Esophagus muscularis mucosa (tissue), 4 donors: ENCODE measurements at regions not wholly inside any gene's neighbourhood (a gene's known extent, or its start where the extent isn't known, plus 50 kb on each side); places are given as distances from the start of the nearest gene placed in this dataset.

Experiments
- DNase-seq: peaks from one replicate; pipeline ENCODE4 v3.0.0-alpha.2; 2017; ENCODE audit errors: extremely low spot score
- H3K27ac ChIP-seq, 4 donors: fragments of 200-600 bp; sonication (generic); replicated peaks in 1 of 4; 1 replicate in 3 of 4; 2 replicates in 1 of 4; pipeline ENCODE4 v1.5.1; 2016 to 2019; ENCODE audit warnings: mild to moderate bottlenecking in 1 of 4
- H3K27me3 ChIP-seq, 4 donors: fragments of 200-600 bp; sonication (generic); one replicate each; pipeline versions ENCODE4 v1.5.1 to v1.6.0; 2016 to 2019
- H3K36me3 ChIP-seq, 4 donors: fragments of 200-600 bp; sonication (generic); one replicate each; pipeline ENCODE4 v1.5.1; 2016 to 2019
- H3K4me1 ChIP-seq, 4 donors: fragments of 200-600 bp; sonication (generic); one replicate each; pipeline ENCODE4 v1.5.1; 2016 to 2019
- H3K4me3 ChIP-seq, 4 donors: fragments of 200-600 bp; sonication (generic); 1 replicate in 2 of 4; 2 replicates in 2 of 4; pipeline ENCODE4 v1.5.1; 2016 to 2019; ENCODE audit warnings: mild to moderate bottlenecking in 4 of 4, moderate library complexity in 1 of 4
- H3K9me3 ChIP-seq, 4 donors: fragments of 200-600 bp; sonication (generic); 1 replicate in 3 of 4; 2 replicates in 1 of 4; pipeline ENCODE4 v1.5.1; 2016 to 2019
- CTCF ChIP-seq, 3 experiments: fragments of 200-600 bp in 2 of 3; fragments of 450-650 bp in 1 of 3; sonication (generic) in 2 of 3; IDR thresholded peaks; one replicate each; pipeline ENCODE4 v1.5.1; 2017 to 2019; ENCODE audit warnings: antibody characterized with exemption in 3 of 3, mild to moderate bottlenecking in 2 of 3, moderate library complexity in 1 of 3
- EP300 ChIP-seq: sonication (generic); formaldehyde crosslinking; IDR thresholded peaks from one replicate; pipeline ENCODE4 v1.6.1; 2017; ENCODE audit warnings: antibody characterized with exemption
- POLR2A ChIP-seq: fragments of 450-650 bp; IDR thresholded peaks from one replicate; pipeline ENCODE4 v1.6.1; 2017; ENCODE audit warnings: antibody characterized with exemption, moderate library complexity, mild to moderate bottlenecking, low read depth
- POLR2AphosphoS5 ChIP-seq, 2 donors: sonication (generic); formaldehyde crosslinking; IDR thresholded peaks; one replicate each; pipeline ENCODE4 v1.6.1; 2017; ENCODE audit warnings: antibody characterized with exemption in 2 of 2
- WGBS: methylation state at CpG from one replicate; pipeline ENCODE4 v1.1.5; 2018; 5-methylcytosine and 5-hydroxymethylcytosine counted together
- intact Hi-C: fragments of 100-400 bp; cut with DNase I; formaldehyde crosslinking; loops from one replicate; pipeline ENCODE4 v1.15.1; 2023

- TF ChIP-seq POLR2A (no peak), POLR2AphosphoS5 (IDR thresholded peaks at IDR 0.05) (no peak), CTCF (IDR thresholded peaks at IDR 0.05) (no peak), EP300 (no peak)
- WGBS, result 86% methylated on average over 2 of the region's 2 CpGs
- H3K4me1 ChIP-seq, result no peaks in the 10 kb centered on the region
- no peaks in the 10 kb centered on the region for H3K9me3 ChIP-seq
- H3K36me3 ChIP-seq, result no peaks in the 10 kb centered on the region
- no peak for DNase-seq
- H3K4me3 ChIP-seq, result no peak overlapping the region
- H3K27ac ChIP-seq, result no peak overlapping the region
- no peaks in the 10 kb centered on the region for H3K27me3 ChIP-seq
- intact Hi-C loops, result no loop called here
Observed at GRCh38 chr13:72424059-72424458, 303.4 kb downstream of the MZT1 start.

- WGBS, result 83% methylated on average over 3 of the region's 3 CpGs
- Histone ChIP-seq H3K27ac (no peak overlapping the region), H3K36me3 (no peaks in the 10 kb centered on the region), H3K4me1 (no peaks in the 10 kb centered on the region), H3K4me3 (no peak overlapping the region), H3K27me3 (no peaks in the 10 kb centered on the region), H3K9me3 (no peaks in the 10 kb centered on the region)
- intact Hi-C loops, result no loop called here
- no peak for DNase-seq
- TF ChIP-seq POLR2AphosphoS5 (IDR thresholded peaks at IDR 0.05) (no peak), POLR2A (no peak), EP300 (no peak), CTCF (IDR thresholded peaks at IDR 0.05) (no peak)
Observed at GRCh38 chr13:72415817-72416216, 311.6 kb downstream of the MZT1 start.

GRCh38 chr13:72412481-72412880 is 314.9 kb downstream of the MZT1 start:
- no peak overlapping the region for H3K4me3 ChIP-seq
- 88% methylated on average over 2 of the region's 2 CpGs for WGBS

GRCh38 chr13:72405441-72405840 is 322.0 kb downstream of the MZT1 start:
- H3K9me3 ChIP-seq, result no peaks in the 10 kb centered on the region

More at GRCh38 chr13:72412481-72412880, 314.9 kb downstream of the MZT1 start:
- Histone ChIP-seq H3K4me1 (no peaks in the 10 kb centered on the region), H3K27me3 (no peaks in the 10 kb centered on the region), H3K27ac (no peak overlapping the region), H3K9me3 (no peaks in the 10 kb centered on the region), H3K36me3 (no peaks in the 10 kb centered on the region)
- no peak for DNase-seq
- TF ChIP-seq POLR2AphosphoS5 (IDR thresholded peaks at IDR 0.05), result no peak
- TF ChIP-seq CTCF (IDR thresholded peaks at IDR 0.05), result no peak
- TF ChIP-seq POLR2A, result no peak
- no peak for TF ChIP-seq EP300
- intact Hi-C loops, result no loop called here

More at GRCh38 chr13:72405441-72405840, 322.0 kb downstream of the MZT1 start:
- no peak overlapping the region for H3K4me3 ChIP-seq
- DNase-seq, result no peak
- 85% methylated on average over 1 of the region's 1 CpG for WGBS
- H3K27me3 ChIP-seq, result no peaks in the 10 kb centered on the region
- no peak overlapping the region for H3K27ac ChIP-seq
- TF ChIP-seq POLR2A (no peak), EP300 (no peak), POLR2AphosphoS5 (IDR thresholded peaks at IDR 0.05) (no peak), CTCF (IDR thresholded peaks at IDR 0.05) (no peak)
- no peaks in the 10 kb centered on the region for H3K36me3 ChIP-seq
- intact Hi-C loops, result no loop called here
- H3K4me1 ChIP-seq, result no peaks in the 10 kb centered on the region
